RWPE1 (cell line): ENCODE measurements at regions not wholly inside any gene's neighbourhood (a gene's known extent, or its start where the extent isn't known, plus 50 kb on each side); places are given as distances from the start of the nearest gene placed in this dataset.

ENCODE experiments used
- CTCF ChIA-PET: fragments of 350-600 bp; sonication (Branson Sonifier 250); formaldehyde crosslinking; extraction: SDS; loops from one replicate; lab custom pipeline; 2021; lab: Yijun Ruan, JAX
- POLR2A ChIA-PET: fragments of 400-600 bp; formaldehyde crosslinking; extraction: SDS; loops from one replicate; lab custom pipeline; 2020; ENCODE audit warnings: antibody characterized with exemption; ENCODE audit not compliant: low non-redundant PET; lab: Yijun Ruan, JAX
- DNase-seq: peaks from one replicate; pipeline ENCODE4 v3.0.0; 2012; ENCODE audit warnings: low spot score
- H3K27ac ChIP-seq: fragments of 450-650 bp; 2 replicates; pipeline ENCODE4 v1.5.1; 2017
- CTCF ChIP-seq: fragments of 450-650 bp; conservative IDR thresholded peaks from 2 replicates; pipeline ENCODE4 v1.5.1; 2017; ENCODE audit warnings: low read depth, mild to moderate bottlenecking

GRCh38 chr2:8270699-8271098 lies 411.2 kb upstream of the ID2 start:
- DNase-seq: no peak
- ChIA-PET CTCF (no interaction called here), POLR2A (no interaction called here)
- no peak overlapping the region for H3K27ac ChIP-seq
- TF ChIP-seq CTCF: no peak

DNA sequence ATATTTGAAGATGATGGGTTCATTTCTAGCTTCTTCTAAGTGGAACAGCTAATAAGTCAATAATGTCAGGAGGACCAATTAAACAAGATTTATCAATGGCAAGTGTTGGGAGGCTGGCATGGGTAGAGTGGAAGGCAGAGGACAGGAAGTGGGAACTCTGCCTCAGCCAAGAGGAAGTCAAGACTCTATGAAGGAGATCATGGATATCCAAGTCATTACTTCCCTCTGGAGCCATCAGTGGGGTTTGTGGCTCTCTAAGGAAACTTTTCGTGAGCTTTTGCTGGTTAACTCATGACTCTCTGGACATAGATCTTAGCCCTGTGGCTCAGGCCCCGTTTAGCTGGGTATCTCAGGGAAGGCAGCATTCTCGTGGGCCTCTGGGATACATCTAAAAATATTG lies 410.4 kb upstream of the ID2 start:
- H3K27ac ChIP-seq: no peak overlapping the region
- ChIA-PET CTCF (no interaction called here), POLR2A (no interaction called here)
- no peak for TF ChIP-seq CTCF
- DNase-seq: no peak

DNA sequence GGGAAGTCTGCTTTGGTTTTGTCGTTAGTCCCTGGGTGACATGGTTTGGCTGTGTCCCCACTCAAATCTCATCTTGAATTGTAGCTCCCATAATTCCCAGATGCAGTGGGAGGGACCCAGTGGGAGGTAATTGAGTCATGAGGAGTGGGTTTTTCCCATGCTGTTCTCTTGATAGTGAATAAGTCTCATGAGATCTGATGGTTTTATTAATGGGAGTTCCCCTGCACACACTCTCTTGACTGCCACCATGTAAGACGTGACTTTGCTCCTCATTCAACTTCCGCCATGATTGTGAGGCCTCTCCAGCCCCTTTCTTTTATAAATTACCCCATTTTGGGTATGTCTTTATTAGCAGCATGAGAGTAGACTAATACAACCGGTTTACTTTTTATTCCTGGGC lies 405.8 kb upstream of the ID2 start:
- no peak for DNase-seq
- ChIA-PET POLR2A (no interaction called here), CTCF (no interaction called here)

GRCh38 chr2:8277921-8278571 lies 403.8 kb upstream of the ID2 start:
- DNase-seq: no peak
- ChIA-PET CTCF (no interaction called here), POLR2A (no interaction called here)
- TF ChIP-seq CTCF: no peak
- no peak overlapping the region for H3K27ac ChIP-seq

More for the DNA sequence above, 405.8 kb upstream of the ID2 start:
- no peak overlapping the region for H3K27ac ChIP-seq
- TF ChIP-seq CTCF: no peak

DNA sequence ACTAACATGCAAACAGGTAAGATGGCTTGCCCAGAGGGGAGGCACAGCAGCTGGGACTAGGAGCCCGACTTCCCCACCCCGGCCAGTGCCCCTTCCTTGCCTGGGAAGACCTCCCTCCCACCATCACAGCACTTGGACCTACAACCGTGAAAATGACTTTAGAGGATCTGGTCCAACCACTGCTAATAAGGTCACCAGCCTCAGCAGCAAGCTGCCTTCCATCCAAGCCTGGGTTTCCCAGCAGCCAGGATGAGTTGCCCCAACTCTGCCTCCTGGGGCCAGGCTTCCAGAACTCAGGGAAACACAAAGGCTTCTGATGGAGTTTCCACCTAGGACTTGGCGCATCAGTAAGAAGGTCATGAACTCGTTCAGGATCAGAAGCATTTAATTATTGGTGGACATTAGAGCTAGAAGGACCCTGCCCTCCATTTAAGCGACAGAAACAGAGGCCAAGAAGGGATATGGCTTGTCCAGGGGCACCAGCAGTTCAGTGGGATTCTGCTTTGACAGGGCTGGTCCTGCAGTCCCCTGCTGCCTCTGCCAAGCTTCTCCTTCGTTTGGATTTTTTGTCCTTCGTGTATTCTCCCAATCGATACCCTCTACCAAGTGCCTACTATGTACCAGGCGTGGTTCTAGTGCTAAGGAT lies 403.0 kb upstream of the ID2 start:
- POLR2A ChIA-PET: no interaction called here
- no peak for TF ChIP-seq CTCF
- CTCF ChIA-PET: interaction anchor here (0.6 kb wide), 1 partner anchor 145 kb away, joined by 4 read pairs; no protein-coding TSS in a partner anchor
- DNase-seq: no peak
- H3K27ac ChIP-seq: no peak overlapping the region

- DNase-seq: no peak
- ChIA-PET POLR2A (no interaction called here), CTCF (no interaction called here)
- H3K27ac ChIP-seq: no peak overlapping the region
- TF ChIP-seq CTCF: no peak
Observed at GRCh38 chr2:8279506-8279905, 402.4 kb upstream of the ID2 start.
